HG02798 (cell line): ENCODE measurements at regions not wholly inside any gene's neighbourhood (a gene's known extent, or its start where the extent isn't known, plus 50 kb on each side); places are given as distances from the start of the nearest gene placed in this dataset.
A peak's percentile ranks its signal among the peaks of the same experiment; 100 is the strongest.
"Not testable (repeated sequence)": the region's sequence is repeated elsewhere in the genome, so short reads cannot be mapped to it uniquely, and the experiment has no call there.

ENCODE experiments used
- ATAC-seq: cut with Tn5 transposase; IDR thresholded peaks from one replicate; pipeline ENCODE4 v1.9.1; 2021; ENCODE audit warnings: mild to moderate bottlenecking; ENCODE audit not compliant: unreplicated experiment, poor library complexity

GRCh38 chrX:135632353-135632752 is 81.1 kb upstream of the CT45A1 start:
- ATAC-seq: no peak

DNA sequence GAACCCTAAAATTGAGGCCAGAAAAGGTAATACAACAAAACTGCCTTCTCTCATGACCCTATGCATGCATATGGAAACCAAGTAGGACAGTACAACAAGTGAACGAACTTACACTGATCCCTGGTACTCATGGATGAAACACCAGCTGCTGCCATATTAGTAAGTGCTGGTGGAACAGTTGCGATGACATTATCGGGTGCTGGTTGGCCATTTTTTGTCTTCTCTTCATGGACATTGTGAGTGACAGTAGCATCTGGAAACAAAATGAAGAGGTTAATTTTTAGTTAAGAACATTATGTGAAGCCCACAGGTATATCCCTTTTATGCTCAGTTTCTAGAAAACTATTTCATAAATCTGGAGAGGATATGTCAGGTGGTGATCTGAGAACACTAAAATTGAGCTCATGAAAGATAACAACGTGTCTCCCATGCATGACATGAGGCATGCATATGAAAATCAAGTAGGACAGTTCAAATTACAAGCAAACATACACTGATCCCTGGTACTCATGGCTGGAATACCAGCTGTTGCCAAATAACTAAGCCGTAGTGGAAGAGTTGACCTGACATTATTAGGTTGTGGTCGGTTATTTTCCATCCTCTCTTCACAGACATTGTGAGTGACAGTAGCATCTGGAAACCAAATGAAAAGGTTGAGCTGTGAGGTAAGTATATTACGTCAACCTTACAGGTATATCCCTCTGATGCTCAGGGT is 74.2 kb upstream of the CT45A1 start:
- ATAC-seq: no peak

DNA sequence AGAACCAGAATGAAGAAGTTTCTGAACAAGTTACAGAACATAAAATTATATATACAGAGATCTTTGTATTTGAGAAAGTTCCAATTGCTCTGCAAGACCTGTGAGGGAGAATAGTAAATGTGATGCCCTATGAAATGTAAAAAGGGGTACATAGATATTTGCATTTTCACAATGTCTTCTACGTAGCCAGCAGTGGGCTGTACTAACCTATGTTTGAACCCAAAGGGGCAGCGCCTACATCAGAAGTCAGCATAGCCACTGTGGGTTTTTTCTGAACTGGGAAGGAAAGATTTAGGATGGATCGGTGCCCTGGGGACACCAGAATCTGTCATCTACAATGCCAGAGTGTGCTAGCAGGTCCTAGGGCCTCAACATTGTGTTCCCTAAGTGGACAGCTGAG is 69.5 kb upstream of the CT45A1 start:
- no peak for ATAC-seq

DNA sequence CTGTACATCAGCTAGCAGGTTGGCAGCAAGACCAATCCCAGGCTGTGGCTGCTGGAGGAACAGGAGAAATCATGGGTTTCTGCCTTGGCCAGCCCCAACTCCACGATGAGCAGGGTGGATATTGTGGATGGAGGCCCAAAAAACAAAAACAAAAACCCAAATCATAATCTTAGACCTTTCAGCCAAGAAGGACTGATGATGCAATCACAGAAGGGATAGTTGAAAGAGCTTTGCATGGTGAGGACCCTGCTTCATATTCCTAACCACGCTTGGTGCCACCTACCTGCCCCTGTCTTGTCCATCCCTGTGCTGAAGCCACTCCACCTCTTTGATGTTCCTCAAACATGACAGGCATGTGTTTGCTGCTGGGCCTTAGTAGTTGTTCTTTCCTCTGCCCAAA is 68.8 kb upstream of the CT45A1 start:
- no peak for ATAC-seq

DNA sequence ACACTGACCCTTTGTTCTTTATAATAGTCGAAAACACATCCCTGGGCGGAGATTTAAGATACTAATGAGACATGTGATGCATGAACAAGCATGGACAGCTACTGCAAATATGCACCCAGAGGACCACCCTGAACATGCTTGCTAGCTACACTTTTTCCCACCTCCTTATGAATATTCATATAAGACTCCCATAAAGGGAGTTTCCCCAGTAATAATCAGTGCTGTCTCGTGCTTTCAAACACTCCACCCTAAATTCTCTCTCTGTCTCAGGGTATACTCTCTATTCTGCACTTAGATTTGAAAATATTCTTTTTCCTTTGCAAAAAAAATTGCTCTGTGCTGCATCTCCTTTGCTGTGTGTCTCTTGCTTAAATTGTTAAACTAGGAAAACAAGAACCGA is 64.4 kb upstream of the CT45A1 start:
- ATAC-seq: no peak

DNA sequence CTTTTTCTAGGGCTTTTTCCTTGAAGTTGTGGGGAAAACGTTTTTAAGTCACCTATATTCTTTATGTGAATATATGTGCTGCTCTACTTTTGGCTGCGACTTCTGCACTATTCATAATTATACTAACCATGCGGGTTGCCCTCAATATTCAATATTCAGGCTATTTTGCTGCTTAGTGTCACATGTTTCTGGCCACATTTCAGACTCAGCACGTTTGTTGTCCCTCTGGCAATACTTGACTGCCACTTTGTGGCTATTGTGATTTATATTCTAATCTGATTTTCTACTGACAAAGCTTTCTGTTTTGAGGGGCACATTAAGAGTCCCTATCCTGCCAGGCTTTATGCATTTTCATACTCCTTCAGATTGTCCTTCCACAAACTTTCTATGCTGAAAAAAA is 63.9 kb upstream of the CT45A1 start:
- ATAC-seq: no peak

DNA sequence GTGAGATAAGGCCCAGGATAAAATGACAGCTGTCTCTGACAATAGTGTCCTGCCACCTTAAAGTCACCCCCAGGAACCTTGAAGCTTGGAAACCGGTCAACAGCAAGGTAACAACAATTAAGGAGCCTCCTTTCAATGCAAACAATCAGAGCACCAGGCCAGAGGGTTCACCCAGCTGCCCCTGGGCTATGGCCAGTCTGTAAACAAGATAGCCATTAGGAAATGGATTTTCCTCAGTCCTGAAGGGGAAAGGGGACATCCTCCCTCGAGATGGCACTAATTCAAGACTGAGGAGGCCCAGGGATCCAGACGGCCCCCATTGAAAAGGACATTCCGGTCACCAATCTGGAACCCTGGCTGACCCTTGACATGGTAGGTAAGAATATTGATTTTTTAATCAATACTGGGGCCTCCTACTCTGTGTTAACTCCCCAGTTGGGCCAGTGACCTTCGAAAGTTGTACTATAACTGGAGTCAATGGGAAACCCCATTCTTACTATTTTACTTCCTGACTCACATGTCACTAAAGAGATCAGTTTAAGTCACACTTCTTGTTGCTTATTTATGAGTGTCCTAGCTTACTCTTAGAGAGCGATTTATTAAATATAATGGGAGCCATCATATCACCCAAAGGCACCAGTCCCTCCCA is 61.7 kb upstream of the CT45A1 start:
- ATAC-seq: no peak

DNA sequence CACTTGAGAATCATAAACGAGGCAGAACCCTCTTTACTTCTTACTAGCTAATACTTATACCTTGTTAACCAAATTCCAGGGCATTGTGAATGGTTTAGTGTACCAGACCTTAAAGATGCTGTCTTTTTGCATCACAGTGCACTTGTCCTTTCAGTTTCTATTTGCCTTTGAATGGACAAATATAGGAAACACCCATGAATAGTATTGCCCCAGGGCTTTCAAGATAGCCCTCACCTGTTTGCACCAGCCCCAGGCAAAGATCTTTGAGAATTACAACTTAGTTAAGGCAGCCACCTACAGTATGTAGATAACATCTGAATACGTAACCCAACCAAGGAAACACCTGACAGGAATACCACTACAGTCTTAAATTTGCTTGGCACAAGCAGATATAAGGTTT is 60.8 kb upstream of the CT45A1 start:
- ATAC-seq: peak; percentile 53

- not testable (repeated sequence) for ATAC-seq
Observed at GRCh38 chrX:135657952-135658654, 55.3 kb upstream of the CT45A1 start.
